HEK293 (cell line): ENCODE measurements at regions not wholly inside any gene's neighbourhood (a gene's known extent, or its start where the extent isn't known, plus 50 kb on each side); places are given as distances from the start of the nearest gene placed in this dataset.

ENCODE experiments used
- CTCF ChIA-PET: fragments of 350-600 bp; formaldehyde crosslinking; extraction: SDS; loops from one replicate; lab custom pipeline; 2021; ENCODE audit warnings: antibody characterized with exemption; lab: Yijun Ruan, JAX
- POLR2A ChIA-PET: fragments of 300-600 bp; formaldehyde crosslinking; extraction: SDS; loops from one replicate; lab custom pipeline; 2020; ENCODE audit warnings: antibody characterized with exemption, inconsistent platforms; lab: Yijun Ruan, JAX
- H3K27ac ChIP-seq: fragments of 200-500 bp; sonication (Bioruptor generic); 2 replicates; pipeline ENCODE4 v1.5.1; 2014; ENCODE audit warnings: low read depth, low read length, control low read depth, inconsistent platforms; ENCODE audit errors: extremely low read depth
- H3K36me3 ChIP-seq, 2 experiments: fragments of 200-500 bp in 1 of 2; sonication (Bioruptor generic) in 1 of 2; 1 replicate in 1 of 2; 2 replicates in 1 of 2; pipeline ENCODE4 v1.5.1; 2014 to 2017; ENCODE audit warnings: inconsistent platforms in 2 of 2, low read length in 2 of 2; ENCODE audit not compliant: control insufficient read depth in 2 of 2, insufficient read depth in 1 of 2
- H3K4me1 ChIP-seq: fragments of 200-500 bp; sonication (Bioruptor generic); 2 replicates; pipeline ENCODE4 v1.5.1; 2014; ENCODE audit warnings: mild to moderate bottlenecking, low read length, inconsistent platforms; ENCODE audit not compliant: control insufficient read depth, insufficient read depth
- H3K4me3 ChIP-seq: 2 replicates; pipeline ENCODE4 v1.5.1; 2011; ENCODE audit warnings: low read depth, mild to moderate bottlenecking, control low read depth, low read length, moderate library complexity
- H3K9me3 ChIP-seq: fragments of 200-500 bp; sonication (Bioruptor generic); 2 replicates; pipeline ENCODE4 v1.5.1; 2014; ENCODE audit warnings: low read depth, low read length, inconsistent platforms; ENCODE audit not compliant: control insufficient read depth, insufficient read depth
- OVOL3 ChIP-seq: fragments of 450-650 bp; formaldehyde crosslinking; IDR thresholded peaks from 2 replicates; pipeline ENCODE4 v1.5.1; 2016; ENCODE audit warnings: missing biosample characterization, missing genetic modification characterization
- WT1 ChIP-seq: fragments of 450-650 bp; formaldehyde crosslinking; IDR thresholded peaks from 2 replicates; pipeline ENCODE4 v1.5.1; 2016; ENCODE audit warnings: missing biosample characterization, missing genetic modification characterization
- ZIC2 ChIP-seq: fragments of 450-650 bp; formaldehyde crosslinking; IDR thresholded peaks from 2 replicates; pipeline ENCODE4 v1.5.1; 2016; ENCODE audit warnings: missing biosample characterization, missing genetic modification characterization
- ZNF10 ChIP-seq: fragments of 450-650 bp; formaldehyde crosslinking; IDR thresholded peaks from 2 replicates; pipeline ENCODE4 v1.5.1; 2017; ENCODE audit warnings: missing biosample characterization, missing genetic modification characterization
- ZNF121 ChIP-seq: fragments of 450-650 bp; formaldehyde crosslinking; IDR thresholded peaks from 2 replicates; pipeline ENCODE4 v1.5.1; 2016; ENCODE audit warnings: missing biosample characterization, missing genetic modification characterization
- ZNF266 ChIP-seq: fragments of 450-650 bp; formaldehyde crosslinking; IDR thresholded peaks from 2 replicates; pipeline ENCODE4 v1.5.1; 2016; ENCODE audit warnings: missing biosample characterization, missing genetic modification characterization, low read depth
- ZNF426 ChIP-seq: fragments of 450-650 bp; formaldehyde crosslinking; IDR thresholded peaks from 2 replicates; pipeline ENCODE4 v1.5.1; 2017; ENCODE audit warnings: missing biosample characterization, missing genetic modification characterization, mild to moderate bottlenecking, inconsistent platforms, moderate library complexity
- ZNF555 ChIP-seq: fragments of 450-650 bp; formaldehyde crosslinking; conservative IDR thresholded peaks from 2 replicates; pipeline ENCODE4 v1.5.1; 2017; ENCODE audit warnings: missing biosample characterization, mild to moderate bottlenecking, missing genetic modification characterization, inconsistent platforms
- TF ChIP-seq, protein P1 (sequence below): fragments of 450-650 bp; formaldehyde crosslinking; IDR thresholded peaks from 2 replicates; pipeline ENCODE4 v1.5.1; 2016; ENCODE audit warnings: missing biosample characterization, missing genetic modification characterization
- TF ChIP-seq, protein P2 (sequence below): fragments of 450-650 bp; formaldehyde crosslinking; optimal IDR thresholded peaks from 2 replicates; pipeline ENCODE3; 2016; ENCODE audit warnings: missing biosample characterization, mild to moderate bottlenecking, missing genetic modification characterization
- TF ChIP-seq, protein P3 (sequence below): fragments of 450-650 bp; formaldehyde crosslinking; IDR thresholded peaks from 2 replicates; pipeline ENCODE4 v1.5.1; 2016; ENCODE audit warnings: missing biosample characterization, missing genetic modification characterization

DNA sequence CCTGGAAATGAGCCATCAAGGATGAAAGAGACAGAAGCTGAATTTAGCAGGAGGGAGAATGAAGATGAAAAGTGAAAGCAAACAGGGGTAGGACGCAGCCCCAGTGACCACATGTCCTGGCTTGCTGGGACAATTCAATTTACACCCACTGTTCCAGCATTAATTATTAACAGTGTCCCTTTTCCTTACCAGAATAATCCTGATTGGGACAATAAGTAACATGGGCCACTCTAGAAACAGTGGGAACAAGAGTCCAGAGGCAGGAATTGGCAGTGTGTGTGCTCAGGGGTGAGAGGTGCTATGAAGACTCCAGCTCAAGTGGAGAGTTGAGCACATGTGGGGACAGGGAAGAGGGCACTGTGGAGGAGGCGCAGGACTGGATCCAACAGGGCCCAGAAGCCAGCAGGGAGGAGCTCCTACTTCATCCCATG lies 147.1 kb downstream of the C5orf15 start:
- ChIA-PET POLR2A (no interaction called here), CTCF (interaction anchor here (0.8 to 2.4 kb wide), 3 partner anchors 9 to 67 kb away, joined by 3 to 7 read pairs (median 4); no protein-coding TSS in a partner anchor)
- H3K4me3 ChIP-seq, result no peak overlapping the region
- TF ChIP-seq OVOL3 (tag by site-specific recombination) (no peak), ZNF10 (tag by site-specific recombination) (no peak)
- no peaks in the 10 kb centered on the region for H3K36me3 ChIP-seq
- no peaks in the 10 kb centered on the region for H3K9me3 ChIP-seq
- H3K4me1 ChIP-seq, result no peaks in the 10 kb centered on the region
- no peak overlapping the region for H3K27ac ChIP-seq

DNA sequence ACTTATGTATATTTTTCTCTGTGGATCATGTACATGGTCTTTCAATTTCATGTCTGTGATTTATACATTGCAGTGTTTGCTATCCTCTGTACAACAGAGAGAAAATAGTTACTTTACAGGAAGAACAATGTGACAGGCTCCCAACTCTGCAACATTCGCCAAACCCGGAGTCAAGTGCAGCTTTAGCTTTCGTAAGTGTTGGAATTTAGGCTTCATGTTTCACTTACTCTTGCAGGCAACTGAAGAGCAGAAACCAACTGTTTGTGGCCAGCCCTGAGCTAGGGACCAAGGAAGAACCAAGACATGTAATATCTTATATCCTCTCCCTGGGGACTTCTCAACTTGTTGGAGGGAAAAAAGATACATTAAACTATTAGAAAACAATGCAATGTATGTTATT lies 147.9 kb downstream of the C5orf15 start:
- H3K4me1 ChIP-seq, result no peaks in the 10 kb centered on the region
- no peak overlapping the region for H3K4me3 ChIP-seq
- POLR2A ChIA-PET, result no interaction called here
- TF ChIP-seq, protein P1, sequence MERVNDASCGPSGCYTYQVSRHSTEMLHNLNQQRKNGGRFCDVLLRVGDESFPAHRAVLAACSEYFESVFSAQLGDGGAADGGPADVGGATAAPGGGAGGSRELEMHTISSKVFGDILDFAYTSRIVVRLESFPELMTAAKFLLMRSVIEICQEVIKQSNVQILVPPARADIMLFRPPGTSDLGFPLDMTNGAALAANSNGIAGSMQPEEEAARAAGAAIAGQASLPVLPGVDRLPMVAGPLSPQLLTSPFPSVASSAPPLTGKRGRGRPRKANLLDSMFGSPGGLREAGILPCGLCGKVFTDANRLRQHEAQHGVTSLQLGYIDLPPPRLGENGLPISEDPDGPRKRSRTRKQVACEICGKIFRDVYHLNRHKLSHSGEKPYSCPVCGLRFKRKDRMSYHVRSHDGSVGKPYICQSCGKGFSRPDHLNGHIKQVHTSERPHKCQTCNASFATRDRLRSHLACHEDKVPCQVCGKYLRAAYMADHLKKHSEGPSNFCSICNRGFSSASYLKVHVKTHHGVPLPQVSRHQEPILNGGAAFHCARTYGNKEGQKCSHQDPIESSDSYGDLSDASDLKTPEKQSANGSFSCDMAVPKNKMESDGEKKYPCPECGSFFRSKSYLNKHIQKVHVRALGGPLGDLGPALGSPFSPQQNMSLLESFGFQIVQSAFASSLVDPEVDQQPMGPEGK, result no peak
- no peak for TF ChIP-seq ZNF266 (tag by site-specific recombination)
- TF ChIP-seq, protein P2, sequence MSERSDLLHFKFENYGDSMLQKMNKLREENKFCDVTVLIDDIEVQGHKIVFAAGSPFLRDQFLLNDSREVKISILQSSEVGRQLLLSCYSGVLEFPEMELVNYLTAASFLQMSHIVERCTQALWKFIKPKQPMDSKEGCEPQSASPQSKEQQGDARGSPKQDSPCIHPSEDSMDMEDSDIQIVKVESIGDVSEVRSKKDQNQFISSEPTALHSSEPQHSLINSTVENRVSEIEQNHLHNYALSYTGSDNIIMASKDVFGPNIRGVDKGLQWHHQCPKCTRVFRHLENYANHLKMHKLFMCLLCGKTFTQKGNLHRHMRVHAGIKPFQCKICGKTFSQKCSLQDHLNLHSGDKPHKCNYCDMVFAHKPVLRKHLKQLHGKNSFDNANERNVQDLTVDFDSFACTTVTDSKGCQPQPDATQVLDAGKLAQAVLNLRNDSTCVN, result no peak
- TF ChIP-seq, protein P3, sequence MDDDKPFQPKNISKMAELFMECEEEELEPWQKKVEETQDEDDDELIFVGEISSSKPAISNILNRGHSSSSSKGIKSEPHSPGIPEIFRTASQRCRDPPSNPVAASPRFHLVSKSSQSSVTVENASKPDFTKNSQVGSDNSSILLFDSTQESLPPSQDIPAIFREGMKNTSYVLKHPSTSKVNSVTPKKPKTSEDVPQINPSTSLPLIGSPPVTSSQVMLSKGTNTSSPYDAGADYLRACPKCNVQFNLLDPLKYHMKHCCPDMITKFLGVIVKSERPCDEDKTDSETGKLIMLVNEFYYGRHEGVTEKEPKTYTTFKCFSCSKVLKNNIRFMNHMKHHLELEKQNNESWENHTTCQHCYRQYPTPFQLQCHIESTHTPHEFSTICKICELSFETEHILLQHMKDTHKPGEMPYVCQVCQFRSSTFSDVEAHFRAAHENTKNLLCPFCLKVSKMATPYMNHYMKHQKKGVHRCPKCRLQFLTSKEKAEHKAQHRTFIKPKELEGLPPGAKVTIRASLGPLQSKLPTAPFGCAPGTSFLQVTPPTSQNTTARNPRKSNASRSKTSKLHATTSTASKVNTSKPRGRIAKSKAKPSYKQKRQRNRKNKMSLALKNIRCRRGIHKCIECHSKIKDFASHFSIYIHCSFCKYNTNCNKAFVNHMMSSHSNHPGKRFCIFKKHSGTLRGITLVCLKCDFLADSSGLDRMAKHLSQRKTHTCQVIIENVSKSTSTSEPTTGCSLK (tag by site-specific recombination), result no peak
- no peak for TF ChIP-seq ZNF555 (tag by site-specific recombination)
- TF ChIP-seq, all 188 proteins: peak for 0
- H3K9me3 ChIP-seq, result no peaks in the 10 kb centered on the region
- no peak overlapping the region for H3K27ac ChIP-seq
- no peaks in the 10 kb centered on the region for H3K36me3 ChIP-seq
- CTCF ChIA-PET, result interaction anchor here (0.8 to 1.0 kb wide), 2 partner anchors 9 to 66 kb away, joined by 3 to 4 read pairs; no protein-coding TSS in a partner anchor

DNA sequence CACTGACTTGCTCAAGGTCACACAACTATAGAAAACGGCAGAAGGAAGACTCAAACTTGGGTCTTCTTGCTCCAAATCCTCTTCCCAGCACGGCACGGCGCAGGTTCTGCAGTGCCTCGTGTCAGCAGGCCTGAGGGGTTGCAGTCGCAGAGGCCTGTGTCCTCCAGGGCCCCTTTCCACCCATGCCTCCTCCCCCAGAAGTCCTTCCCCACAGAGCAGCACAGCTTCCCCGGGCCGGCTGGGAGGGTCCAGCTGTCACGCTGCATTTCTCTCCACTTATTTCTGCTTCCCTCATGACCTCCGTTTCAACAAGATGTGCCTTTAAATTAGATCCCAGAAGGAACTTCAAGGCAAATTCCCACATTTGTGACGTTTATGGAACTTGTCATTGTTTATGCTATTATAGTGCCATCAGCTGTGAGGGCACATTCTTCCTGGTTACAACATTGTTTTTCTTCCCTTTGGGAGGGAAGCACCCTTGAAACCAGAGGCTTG lies 148.4 kb downstream of the C5orf15 start:
- no peak overlapping the region for H3K4me3 ChIP-seq
- no peak overlapping the region for H3K27ac ChIP-seq
- ChIA-PET POLR2A (no interaction called here), CTCF (interaction anchor here (0.7 kb wide), 1 partner anchor 572 kb away, joined by 4 read pairs; no protein-coding TSS in a partner anchor)
- TF ChIP-seq ZNF426 (tag by site-specific recombination) (no peak), ZIC2 (tag by site-specific recombination) (peak; percentile 47), WT1 (tag by site-specific recombination) (no peak), ZNF121 (no peak)
- no peaks in the 10 kb centered on the region for H3K9me3 ChIP-seq
- H3K4me1 ChIP-seq, result no peaks in the 10 kb centered on the region
- H3K36me3 ChIP-seq, result no peaks in the 10 kb centered on the region
